Nephron (organoid): ENCODE measurements at regions not wholly inside any gene's neighbourhood (a gene's known extent, or its start where the extent isn't known, plus 50 kb on each side); places are given as distances from the start of the nearest gene placed in this dataset.

Experiments used
- H3K27ac Mint-ChIP-seq, 3 experiments: 2 replicates each; pipeline ENCODE4 v1.8.0; 2020; ENCODE audit warnings: mixed read lengths in 3 of 3, mild to moderate bottlenecking in 2 of 3, moderate library complexity in 1 of 3
- H3K27me3 Mint-ChIP-seq: 2 replicates; pipeline ENCODE4 v1.8.0; 2021; ENCODE audit warnings: low read depth, mild to moderate bottlenecking, moderate library complexity, mixed read lengths
- H3K36me3 Mint-ChIP-seq: 2 replicates; pipeline ENCODE4 v1.8.0; 2020; ENCODE audit warnings: low read depth, mixed read lengths
- H3K4me1 Mint-ChIP-seq: 2 replicates; pipeline ENCODE4 v1.8.0; 2020; ENCODE audit warnings: mixed read lengths
- H3K4me3 Mint-ChIP-seq, 3 experiments: 2 replicates each; pipeline ENCODE4 v1.8.0; 2020; ENCODE audit warnings: mild to moderate bottlenecking in 3 of 3, mixed read lengths in 3 of 3, moderate library complexity in 2 of 3
- H3K9me3 Mint-ChIP-seq: 2 replicates; pipeline ENCODE4 v1.8.0; 2020; ENCODE audit warnings: mixed read lengths
- TF ChIP-seq, protein P1 (sequence below), 3 experiments: fragments of 200-600 bp; sonication (generic); IDR thresholded peaks; one replicate each; pipeline ENCODE4 v1.5.0; 2021; ENCODE audit warnings: antibody characterized with exemption in 3 of 3; ENCODE audit not compliant: unreplicated experiment in 3 of 3

DNA sequence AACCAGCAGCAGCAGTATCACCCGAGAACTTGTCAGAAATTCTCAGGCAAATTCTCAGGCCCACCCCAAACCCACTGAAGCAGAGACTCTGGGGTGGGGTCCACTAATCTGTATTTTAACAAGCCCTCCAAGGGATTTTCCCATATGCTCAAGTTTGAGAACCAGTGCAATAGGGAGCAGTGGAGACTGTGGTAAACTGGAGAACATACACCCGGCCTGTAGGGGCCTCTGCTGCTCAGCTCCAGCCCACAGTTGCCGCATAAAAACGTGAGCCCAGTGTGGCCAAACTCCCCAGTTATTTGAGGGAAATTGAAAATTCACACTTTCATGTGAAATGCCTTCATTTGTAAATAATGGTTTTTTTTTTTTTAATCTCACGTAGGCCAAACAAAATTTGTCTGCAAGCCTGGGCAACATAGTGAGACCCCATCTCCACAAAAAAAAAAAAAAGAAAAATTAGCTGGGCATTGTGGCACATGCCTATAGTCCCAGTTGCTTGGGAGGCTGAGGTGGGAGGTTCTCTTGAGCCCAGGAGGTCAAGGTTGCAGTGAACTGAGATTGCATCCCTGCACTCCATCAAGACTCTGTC lies 97.6 kb upstream of the ZMIZ1 start:
- H3K4me1 Mint-ChIP-seq: peaks cover 33% of the 10 kb centered on the region
- H3K9me3 Mint-ChIP-seq: no peaks in the 10 kb centered on the region
- TF ChIP-seq, protein P1, sequence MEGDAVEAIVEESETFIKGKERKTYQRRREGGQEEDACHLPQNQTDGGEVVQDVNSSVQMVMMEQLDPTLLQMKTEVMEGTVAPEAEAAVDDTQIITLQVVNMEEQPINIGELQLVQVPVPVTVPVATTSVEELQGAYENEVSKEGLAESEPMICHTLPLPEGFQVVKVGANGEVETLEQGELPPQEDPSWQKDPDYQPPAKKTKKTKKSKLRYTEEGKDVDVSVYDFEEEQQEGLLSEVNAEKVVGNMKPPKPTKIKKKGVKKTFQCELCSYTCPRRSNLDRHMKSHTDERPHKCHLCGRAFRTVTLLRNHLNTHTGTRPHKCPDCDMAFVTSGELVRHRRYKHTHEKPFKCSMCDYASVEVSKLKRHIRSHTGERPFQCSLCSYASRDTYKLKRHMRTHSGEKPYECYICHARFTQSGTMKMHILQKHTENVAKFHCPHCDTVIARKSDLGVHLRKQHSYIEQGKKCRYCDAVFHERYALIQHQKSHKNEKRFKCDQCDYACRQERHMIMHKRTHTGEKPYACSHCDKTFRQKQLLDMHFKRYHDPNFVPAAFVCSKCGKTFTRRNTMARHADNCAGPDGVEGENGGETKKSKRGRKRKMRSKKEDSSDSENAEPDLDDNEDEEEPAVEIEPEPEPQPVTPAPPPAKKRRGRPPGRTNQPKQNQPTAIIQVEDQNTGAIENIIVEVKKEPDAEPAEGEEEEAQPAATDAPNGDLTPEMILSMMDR (IDR thresholded peaks at IDR 0.05; ENCODE audit: unreplicated experiment in 3 of 3): no peak
- peak overlapping the region; percentile 48 to 100 (median 68) for H3K27ac Mint-ChIP-seq
- no peaks in the 10 kb centered on the region for H3K36me3 Mint-ChIP-seq
- peaks cover 4% of the 10 kb centered on the region for H3K27me3 Mint-ChIP-seq
- peak overlapping the region in 1 of 3 experiments; percentile 15 for H3K4me3 Mint-ChIP-seq

DNA sequence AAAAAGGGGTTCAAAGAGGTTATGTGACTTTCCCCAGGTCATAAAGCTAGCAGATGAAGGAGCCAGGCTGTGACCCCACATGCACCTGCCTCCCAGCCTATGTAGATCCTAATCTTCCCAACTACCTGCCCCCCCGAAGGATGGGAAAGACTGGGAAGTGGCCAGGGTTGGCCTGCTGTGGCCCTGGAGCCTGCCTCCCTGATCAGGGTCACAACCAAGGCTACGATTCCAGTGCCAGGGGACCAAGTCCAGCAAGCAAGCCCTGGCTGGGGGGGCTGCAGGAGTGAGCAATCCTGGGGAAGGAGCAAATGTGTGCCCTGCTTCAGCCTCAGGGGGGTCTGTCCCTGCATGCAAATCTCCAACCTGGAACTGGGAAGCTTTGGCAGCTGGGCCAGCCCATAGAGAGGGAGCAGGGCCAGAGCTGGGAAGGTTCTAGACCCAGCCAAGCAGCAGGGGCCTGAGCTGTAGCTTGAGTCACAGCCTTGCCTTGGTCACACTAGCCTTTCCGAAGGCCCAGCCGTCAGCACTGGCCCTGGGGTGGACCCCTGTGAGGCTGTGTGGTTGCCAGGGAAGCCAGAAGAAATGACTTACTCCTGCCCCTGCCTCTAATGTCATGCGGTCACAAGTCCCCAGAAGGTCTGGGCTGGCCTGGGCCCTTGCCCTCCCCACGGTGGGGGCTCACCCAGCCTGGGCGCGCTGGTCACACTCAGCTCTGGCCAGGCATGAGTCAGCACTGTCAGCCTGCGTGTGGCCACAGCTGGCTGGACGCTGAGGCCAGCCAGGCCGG lies 96.4 kb upstream of the ZMIZ1 start:
- peak overlapping the region; percentile 76 to 90 (median 85) for H3K4me3 Mint-ChIP-seq
- peaks cover 6% of the 10 kb centered on the region for H3K27me3 Mint-ChIP-seq
- H3K27ac Mint-ChIP-seq: peak overlapping the region; percentile 99 to 100 (median 99)
- peaks cover 38% of the 10 kb centered on the region for H3K4me1 Mint-ChIP-seq
- no peaks in the 10 kb centered on the region for H3K9me3 Mint-ChIP-seq
- TF ChIP-seq, protein P1 (IDR thresholded peaks at IDR 0.05; ENCODE audit: unreplicated experiment in 3 of 3): no peak
- no peaks in the 10 kb centered on the region for H3K36me3 Mint-ChIP-seq

DNA sequence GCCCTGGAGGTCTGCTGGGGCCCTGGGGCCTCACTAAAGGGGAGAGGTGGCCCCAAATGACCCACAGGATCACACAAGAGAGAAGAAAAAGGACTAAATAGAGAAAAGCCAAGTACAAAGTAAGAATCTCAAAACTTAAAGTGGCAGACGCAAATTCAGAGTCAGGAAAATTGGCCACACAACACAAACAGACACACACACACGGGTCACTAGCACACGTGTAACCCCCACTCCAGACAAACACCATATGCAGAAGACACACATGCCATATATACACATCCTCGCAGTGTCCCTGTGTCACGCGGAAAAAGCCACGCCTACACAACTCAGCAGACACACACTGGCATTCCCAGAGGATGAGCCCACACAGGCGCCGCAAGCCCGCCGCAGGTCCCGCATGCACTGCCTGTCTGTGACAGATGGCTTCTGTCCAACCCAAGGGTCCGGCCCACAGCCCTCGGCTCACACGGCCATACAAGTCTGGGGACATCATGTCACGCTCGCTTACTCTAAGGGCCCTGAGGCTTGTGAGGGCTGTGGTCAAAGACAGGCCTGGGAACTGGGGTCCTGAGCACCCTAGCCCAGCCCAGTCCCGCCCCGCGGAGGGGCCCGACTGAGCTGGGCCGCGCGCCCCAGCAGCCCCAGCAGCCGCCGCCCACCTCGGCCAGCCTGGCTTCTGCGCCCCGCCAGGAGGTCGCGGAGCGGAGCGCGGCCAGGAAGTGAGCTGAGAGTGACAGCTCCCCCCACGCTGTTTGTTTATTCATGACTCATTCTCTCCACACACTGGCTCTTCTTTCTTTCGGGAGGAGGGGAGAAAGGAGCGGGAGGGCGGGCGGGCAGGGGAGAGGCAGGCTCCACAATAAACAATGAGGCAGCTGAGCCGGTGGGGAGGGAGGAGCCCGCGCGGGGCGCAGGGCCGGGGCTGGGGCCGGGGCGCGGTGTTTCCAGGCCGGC lies 95.5 kb upstream of the ZMIZ1 start:
- TF ChIP-seq, protein P1 (IDR thresholded peaks at IDR 0.05; ENCODE audit: unreplicated experiment in 3 of 3): no peak
- Mint-ChIP-seq H3K27ac (peak overlapping the region; percentile 99 to 100 (median 99)), H3K27me3 (peaks cover 3% of the 10 kb centered on the region), H3K9me3 (no peaks in the 10 kb centered on the region), H3K36me3 (no peaks in the 10 kb centered on the region), H3K4me1 (peaks cover 47% of the 10 kb centered on the region), H3K4me3 (peak overlapping the region; percentile 76 to 90 (median 85))

DNA sequence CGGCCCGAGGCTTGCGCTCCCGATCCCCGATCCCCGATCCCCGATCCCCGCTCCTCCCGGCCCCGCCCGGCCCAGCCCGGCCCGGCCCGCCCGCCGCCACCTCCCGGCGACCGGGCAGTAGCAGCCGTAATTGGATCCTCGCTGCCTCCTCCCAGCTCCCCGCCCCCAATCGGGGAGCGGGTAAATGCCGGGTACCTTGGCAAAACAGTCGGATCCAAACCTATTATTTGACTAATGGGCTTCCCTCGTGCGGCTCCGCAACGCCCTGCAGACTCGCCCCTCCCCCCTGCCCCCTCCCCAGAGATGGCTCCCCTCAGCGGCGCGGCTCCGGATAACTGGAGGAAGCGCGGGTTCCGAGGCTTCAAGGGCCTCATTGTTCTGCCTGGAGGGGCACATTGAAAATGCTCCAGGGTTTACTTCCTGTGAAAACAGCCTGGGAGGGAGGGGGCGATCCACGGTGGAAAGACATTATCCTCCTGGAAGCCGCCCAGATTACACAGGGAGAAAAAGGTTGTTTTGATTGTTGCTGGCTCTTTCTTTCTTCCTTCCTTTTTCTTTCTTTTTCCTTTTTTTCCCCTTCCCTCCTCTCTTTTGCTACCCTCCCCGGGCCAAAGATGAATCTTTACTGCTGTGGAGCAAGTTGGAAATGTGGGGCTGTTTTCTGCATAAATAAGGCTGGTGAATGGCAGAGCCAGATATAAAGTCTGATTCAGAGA lies 94.7 kb upstream of the ZMIZ1 start:
- no peaks in the 10 kb centered on the region for H3K36me3 Mint-ChIP-seq
- peaks cover 48% of the 10 kb centered on the region for H3K4me1 Mint-ChIP-seq
- H3K9me3 Mint-ChIP-seq: no peaks in the 10 kb centered on the region
- H3K4me3 Mint-ChIP-seq: peak overlapping the region; percentile 79 to 89 (median 80)
- TF ChIP-seq, protein P1 (IDR thresholded peaks at IDR 0.05; ENCODE audit: unreplicated experiment in 3 of 3): peak; percentile 10 to 18 (median 14)
- H3K27me3 Mint-ChIP-seq: peaks cover 3% of the 10 kb centered on the region
- peak overlapping the region; percentile 99 for H3K27ac Mint-ChIP-seq

DNA sequence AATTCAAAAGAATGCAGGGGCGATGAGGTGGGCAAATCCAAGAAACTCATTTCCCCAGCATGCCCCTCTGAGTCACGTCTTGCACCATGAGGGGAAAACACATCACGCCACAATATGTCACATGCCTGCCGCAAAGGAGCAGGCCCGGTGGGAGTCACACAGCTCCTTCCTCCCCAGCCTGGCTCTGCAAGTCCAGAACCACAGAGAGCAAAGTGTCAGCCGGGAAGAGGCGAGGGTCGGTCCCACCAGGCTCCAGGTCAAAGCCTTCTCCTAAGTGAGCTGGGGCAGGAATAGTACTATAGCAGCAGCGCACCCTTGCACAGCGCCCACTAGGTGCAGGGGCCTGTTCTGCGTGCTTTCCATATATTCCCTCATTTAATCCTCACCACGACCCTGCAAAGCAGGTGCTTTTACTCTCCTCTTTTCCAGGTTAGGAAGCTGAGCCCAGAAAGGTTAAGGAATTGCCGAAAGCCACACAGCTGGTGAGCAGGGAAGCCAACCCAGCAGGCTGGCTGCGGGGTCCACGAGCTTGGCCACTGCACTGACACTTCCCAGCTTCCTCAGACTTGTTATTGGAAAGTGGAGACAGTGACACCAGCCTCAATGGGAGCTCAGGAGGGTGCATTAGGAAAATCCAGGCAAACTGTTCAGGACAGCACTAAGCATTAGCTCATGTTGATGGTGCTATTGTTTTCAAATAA lies 94.0 kb upstream of the ZMIZ1 start:
- H3K4me1 Mint-ChIP-seq: peaks cover 48% of the 10 kb centered on the region
- H3K9me3 Mint-ChIP-seq: no peaks in the 10 kb centered on the region
- peak overlapping the region; percentile 99 for H3K27ac Mint-ChIP-seq
- no peaks in the 10 kb centered on the region for H3K36me3 Mint-ChIP-seq
- peak overlapping the region; percentile 79 to 89 (median 80) for H3K4me3 Mint-ChIP-seq
- peaks cover 3% of the 10 kb centered on the region for H3K27me3 Mint-ChIP-seq
- TF ChIP-seq, protein P1 (IDR thresholded peaks at IDR 0.05; ENCODE audit: unreplicated experiment in 3 of 3): peak; percentile 43 to 60 (median 44)
